ENCODE measurements at regions not wholly inside any gene's neighbourhood (a gene's known extent, or its start where the extent isn't known, plus 50 kb on each side); places are given as distances from the start of the nearest gene placed in this dataset.

DNA sequence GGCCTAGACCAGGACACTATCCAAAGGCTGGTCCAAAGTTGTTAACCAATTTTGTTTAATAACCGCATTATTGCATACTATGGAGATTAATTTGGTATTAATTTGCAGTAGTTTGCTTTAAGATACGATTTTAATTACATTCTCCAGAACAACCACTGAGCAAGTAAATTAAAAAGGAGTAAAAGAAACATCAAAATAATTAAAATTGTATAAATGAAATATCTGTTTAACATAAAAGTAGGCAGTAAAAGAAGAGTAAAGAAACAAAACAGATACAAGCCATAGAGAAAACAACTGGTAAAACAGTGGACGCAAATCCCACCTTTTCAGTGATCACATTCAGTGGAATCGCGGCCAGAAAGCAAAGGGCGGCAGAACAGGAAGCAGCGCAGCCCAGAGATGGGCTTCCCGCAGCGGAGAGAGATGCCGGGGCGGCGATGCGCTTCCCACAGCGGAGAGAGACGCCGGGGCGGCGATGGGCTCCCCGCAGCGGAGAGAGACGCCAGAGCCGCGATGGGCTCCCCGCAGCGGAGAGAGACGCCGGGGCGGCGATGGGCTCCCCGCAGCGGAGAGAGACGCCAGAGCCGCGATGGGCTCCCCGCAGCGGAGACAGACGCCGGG, 176.8 kb downstream of the RTP5 start:
- no peak for TF ChIP-seq ISL1 (CRISPR knock-in tag; IDR thresholded peaks at IDR 0.05)
- TF ChIP-seq ZFP3 (CRISPR knock-in tag; IDR thresholded peaks at IDR 0.05) = no peak
- TF ChIP-seq ARNTL (CRISPR knock-in tag; IDR thresholded peaks at IDR 0.05; ENCODE audit: borderline replicate concordance, low read depth) = no peak
- no peak for TF ChIP-seq PPARA (CRISPR knock-in tag; IDR thresholded peaks at IDR 0.05; ENCODE audit: borderline replicate concordance)
- TF ChIP-seq ZFP30 (CRISPR knock-in tag; IDR thresholded peaks at IDR 0.05) = no peak
- TF ChIP-seq TCF4 (CRISPR knock-in tag; IDR thresholded peaks at IDR 0.05; ENCODE audit: borderline replicate concordance) = no peak
- no peak for TF ChIP-seq SNAI2 (CRISPR knock-in tag; IDR thresholded peaks at IDR 0.05)
- TF ChIP-seq, protein P1, sequence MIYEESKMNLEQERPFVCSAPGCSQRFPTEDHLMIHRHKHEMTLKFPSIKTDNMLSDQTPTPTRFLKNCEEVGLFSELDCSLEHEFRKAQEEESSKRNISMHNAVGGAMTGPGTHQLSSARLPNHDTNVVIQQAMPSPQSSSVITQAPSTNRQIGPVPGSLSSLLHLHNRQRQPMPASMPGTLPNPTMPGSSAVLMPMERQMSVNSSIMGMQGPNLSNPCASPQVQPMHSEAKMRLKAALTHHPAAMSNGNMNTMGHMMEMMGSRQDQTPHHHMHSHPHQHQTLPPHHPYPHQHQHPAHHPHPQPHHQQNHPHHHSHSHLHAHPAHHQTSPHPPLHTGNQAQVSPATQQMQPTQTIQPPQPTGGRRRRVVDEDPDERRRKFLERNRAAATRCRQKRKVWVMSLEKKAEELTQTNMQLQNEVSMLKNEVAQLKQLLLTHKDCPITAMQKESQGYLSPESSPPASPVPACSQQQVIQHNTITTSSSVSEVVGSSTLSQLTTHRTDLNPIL (CRISPR knock-in tag; IDR thresholded peaks at IDR 0.05; ENCODE audit: low read depth) = no peak
- TF ChIP-seq, protein P2, sequence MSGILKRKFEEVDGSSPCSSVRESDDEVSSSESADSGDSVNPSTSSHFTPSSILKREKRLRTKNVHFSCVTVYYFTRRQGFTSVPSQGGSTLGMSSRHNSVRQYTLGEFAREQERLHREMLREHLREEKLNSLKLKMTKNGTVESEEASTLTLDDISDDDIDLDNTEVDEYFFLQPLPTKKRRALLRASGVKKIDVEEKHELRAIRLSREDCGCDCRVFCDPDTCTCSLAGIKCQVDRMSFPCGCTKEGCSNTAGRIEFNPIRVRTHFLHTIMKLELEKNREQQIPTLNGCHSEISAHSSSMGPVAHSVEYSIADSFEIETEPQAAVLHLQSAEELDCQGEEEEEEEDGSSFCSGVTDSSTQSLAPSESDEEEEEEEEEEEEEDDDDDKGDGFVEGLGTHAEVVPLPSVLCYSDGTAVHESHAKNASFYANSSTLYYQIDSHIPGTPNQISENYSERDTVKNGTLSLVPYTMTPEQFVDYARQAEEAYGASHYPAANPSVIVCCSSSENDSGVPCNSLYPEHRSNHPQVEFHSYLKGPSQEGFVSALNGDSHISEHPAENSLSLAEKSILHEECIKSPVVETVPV (CRISPR knock-in tag; IDR thresholded peaks at IDR 0.05) = no peak
- TF ChIP-seq, protein P3, sequence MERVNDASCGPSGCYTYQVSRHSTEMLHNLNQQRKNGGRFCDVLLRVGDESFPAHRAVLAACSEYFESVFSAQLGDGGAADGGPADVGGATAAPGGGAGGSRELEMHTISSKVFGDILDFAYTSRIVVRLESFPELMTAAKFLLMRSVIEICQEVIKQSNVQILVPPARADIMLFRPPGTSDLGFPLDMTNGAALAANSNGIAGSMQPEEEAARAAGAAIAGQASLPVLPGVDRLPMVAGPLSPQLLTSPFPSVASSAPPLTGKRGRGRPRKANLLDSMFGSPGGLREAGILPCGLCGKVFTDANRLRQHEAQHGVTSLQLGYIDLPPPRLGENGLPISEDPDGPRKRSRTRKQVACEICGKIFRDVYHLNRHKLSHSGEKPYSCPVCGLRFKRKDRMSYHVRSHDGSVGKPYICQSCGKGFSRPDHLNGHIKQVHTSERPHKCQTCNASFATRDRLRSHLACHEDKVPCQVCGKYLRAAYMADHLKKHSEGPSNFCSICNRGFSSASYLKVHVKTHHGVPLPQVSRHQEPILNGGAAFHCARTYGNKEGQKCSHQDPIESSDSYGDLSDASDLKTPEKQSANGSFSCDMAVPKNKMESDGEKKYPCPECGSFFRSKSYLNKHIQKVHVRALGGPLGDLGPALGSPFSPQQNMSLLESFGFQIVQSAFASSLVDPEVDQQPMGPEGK (CRISPR knock-in tag; IDR thresholded peaks at IDR 0.05; ENCODE audit: borderline replicate concordance) = no peak
- TF ChIP-seq, protein P4, sequence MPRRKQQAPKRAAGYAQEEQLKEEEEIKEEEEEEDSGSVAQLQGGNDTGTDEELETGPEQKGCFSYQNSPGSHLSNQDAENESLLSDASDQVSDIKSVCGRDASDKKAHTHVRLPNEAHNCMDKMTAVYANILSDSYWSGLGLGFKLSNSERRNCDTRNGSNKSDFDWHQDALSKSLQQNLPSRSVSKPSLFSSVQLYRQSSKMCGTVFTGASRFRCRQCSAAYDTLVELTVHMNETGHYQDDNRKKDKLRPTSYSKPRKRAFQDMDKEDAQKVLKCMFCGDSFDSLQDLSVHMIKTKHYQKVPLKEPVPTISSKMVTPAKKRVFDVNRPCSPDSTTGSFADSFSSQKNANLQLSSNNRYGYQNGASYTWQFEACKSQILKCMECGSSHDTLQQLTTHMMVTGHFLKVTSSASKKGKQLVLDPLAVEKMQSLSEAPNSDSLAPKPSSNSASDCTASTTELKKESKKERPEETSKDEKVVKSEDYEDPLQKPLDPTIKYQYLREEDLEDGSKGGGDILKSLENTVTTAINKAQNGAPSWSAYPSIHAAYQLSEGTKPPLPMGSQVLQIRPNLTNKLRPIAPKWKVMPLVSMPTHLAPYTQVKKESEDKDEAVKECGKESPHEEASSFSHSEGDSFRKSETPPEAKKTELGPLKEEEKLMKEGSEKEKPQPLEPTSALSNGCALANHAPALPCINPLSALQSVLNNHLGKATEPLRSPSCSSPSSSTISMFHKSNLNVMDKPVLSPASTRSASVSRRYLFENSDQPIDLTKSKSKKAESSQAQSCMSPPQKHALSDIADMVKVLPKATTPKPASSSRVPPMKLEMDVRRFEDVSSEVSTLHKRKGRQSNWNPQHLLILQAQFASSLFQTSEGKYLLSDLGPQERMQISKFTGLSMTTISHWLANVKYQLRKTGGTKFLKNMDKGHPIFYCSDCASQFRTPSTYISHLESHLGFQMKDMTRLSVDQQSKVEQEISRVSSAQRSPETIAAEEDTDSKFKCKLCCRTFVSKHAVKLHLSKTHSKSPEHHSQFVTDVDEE (CRISPR knock-in tag; IDR thresholded peaks at IDR 0.05) = no peak
- TF ChIP-seq RARB (CRISPR knock-in tag; IDR thresholded peaks at IDR 0.05) = no peak
- TF ChIP-seq GLIS3 (CRISPR knock-in tag; IDR thresholded peaks at IDR 0.05) = no peak
- no peak for TF ChIP-seq TOX (CRISPR knock-in tag; IDR thresholded peaks at IDR 0.05; ENCODE audit: borderline replicate concordance)
- TF ChIP-seq ZNF8 (CRISPR knock-in tag; IDR thresholded peaks at IDR 0.05) = no peak
- TF ChIP-seq BACH2 (CRISPR knock-in tag; IDR thresholded peaks at IDR 0.05; ENCODE audit: borderline replicate concordance) = no peak
- no peak for TF ChIP-seq OSR1 (CRISPR knock-in tag; IDR thresholded peaks at IDR 0.05)
- TF ChIP-seq, protein P5, sequence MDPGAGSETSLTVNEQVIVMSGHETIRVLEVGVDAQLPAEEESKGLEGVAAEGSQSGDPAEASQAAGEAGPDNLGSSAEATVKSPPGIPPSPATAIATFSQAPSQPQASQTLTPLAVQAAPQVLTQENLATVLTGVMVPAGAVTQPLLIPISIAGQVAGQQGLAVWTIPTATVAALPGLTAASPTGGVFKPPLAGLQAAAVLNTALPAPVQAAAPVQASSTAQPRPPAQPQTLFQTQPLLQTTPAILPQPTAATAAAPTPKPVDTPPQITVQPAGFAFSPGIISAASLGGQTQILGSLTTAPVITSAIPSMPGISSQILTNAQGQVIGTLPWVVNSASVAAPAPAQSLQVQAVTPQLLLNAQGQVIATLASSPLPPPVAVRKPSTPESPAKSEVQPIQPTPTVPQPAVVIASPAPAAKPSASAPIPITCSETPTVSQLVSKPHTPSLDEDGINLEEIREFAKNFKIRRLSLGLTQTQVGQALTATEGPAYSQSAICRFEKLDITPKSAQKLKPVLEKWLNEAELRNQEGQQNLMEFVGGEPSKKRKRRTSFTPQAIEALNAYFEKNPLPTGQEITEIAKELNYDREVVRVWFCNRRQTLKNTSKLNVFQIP (CRISPR knock-in tag; IDR thresholded peaks at IDR 0.05; ENCODE audit: borderline replicate concordance, low read depth) = no peak
- TF ChIP-seq ZNF70 (CRISPR knock-in tag; IDR thresholded peaks at IDR 0.05) = no peak
- ATAC-seq = no peak

DNA sequence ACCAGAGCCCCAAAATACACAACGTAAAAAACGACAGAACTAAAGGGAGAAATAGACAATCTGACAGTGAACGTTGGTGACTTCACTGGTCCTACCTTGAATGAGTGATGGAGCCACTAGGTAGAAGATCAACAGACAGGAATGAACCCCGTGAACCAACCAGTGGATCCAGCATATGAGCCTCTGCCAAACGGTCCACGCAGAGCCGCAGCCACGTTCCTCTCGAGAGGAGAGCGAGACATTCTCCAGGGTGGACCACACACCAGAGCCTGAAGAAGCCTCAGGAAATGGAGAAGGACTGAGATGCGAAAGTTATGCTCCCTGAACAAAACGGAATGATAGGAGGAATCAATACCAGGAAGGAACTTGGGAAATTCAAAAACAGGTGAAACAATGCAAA, 178.4 kb downstream of the RTP5 start:
- TF ChIP-seq SNAI2 (CRISPR knock-in tag; IDR thresholded peaks at IDR 0.05) (no peak), ZFP3 (CRISPR knock-in tag; IDR thresholded peaks at IDR 0.05) (no peak), ISL1 (CRISPR knock-in tag; IDR thresholded peaks at IDR 0.05) (no peak), ZC3H10 (CRISPR knock-in tag; IDR thresholded peaks at IDR 0.05) (no peak), RARB (CRISPR knock-in tag; IDR thresholded peaks at IDR 0.05) (no peak), ZFP30 (CRISPR knock-in tag; IDR thresholded peaks at IDR 0.05) (no peak), ZNF565 (CRISPR knock-in tag; conservative IDR thresholded peaks at IDR 0.05; ENCODE audit: low read depth) (no peak), OSR1 (CRISPR knock-in tag; IDR thresholded peaks at IDR 0.05) (no peak), ZNF70 (CRISPR knock-in tag; IDR thresholded peaks at IDR 0.05) (no peak), BACH2 (CRISPR knock-in tag; IDR thresholded peaks at IDR 0.05; ENCODE audit: borderline replicate concordance) (no peak), ARNTL (CRISPR knock-in tag; IDR thresholded peaks at IDR 0.05; ENCODE audit: borderline replicate concordance, low read depth) (no peak), ZNF8 (CRISPR knock-in tag; IDR thresholded peaks at IDR 0.05) (no peak), CSDC2 (CRISPR knock-in tag; IDR thresholded peaks at IDR 0.05) (no peak)
- TF ChIP-seq, protein P5 (CRISPR knock-in tag; IDR thresholded peaks at IDR 0.05; ENCODE audit: borderline replicate concordance, low read depth) = no peak
- TF ChIP-seq, protein P3 (CRISPR knock-in tag; IDR thresholded peaks at IDR 0.05; ENCODE audit: borderline replicate concordance) = no peak

More for the DNA sequence above, 178.4 kb downstream of the RTP5 start:
- ATAC-seq = no peak

Data from SK-N-SH treated with all-trans-retinoic acid at 6 μM for 48 hours (cell line).